ENCODE measurements at regions not wholly inside any gene's neighbourhood (a gene's known extent, or its start where the extent isn't known, plus 50 kb on each side); places are given as distances from the start of the nearest gene placed in this dataset.

GRCh38 chr19:30207357-30207756 is 164.8 kb upstream of the ZNF536 start:
- TF ChIP-seq CTCF (IDR thresholded peaks at IDR 0.05) = no peak
- no peak for TF ChIP-seq POLR2A (IDR thresholded peaks at IDR 0.05)
- no peak for TF ChIP-seq POLR2AphosphoS5 (IDR thresholded peaks at IDR 0.05; ENCODE audit: insufficient read depth in 1 of 2, low read depth in 1 of 2)
